Muscle of leg (tissue), 3 donors: ENCODE measurements at regions not wholly inside any gene's neighbourhood (a gene's known extent, or its start where the extent isn't known, plus 50 kb on each side); places are given as distances from the start of the nearest gene placed in this dataset.
A peak's percentile ranks its signal among the peaks of the same experiment; 100 is the strongest.

ENCODE experiments used
- DNase-seq: peaks from one replicate; pipeline ENCODE4 v3.0.0; 2013
- H3K27ac ChIP-seq: one replicate; pipeline ENCODE4 v1.5.1; 2013; ENCODE audit warnings: mild to moderate bottlenecking, low read length, control low read depth
- H3K27me3 ChIP-seq: one replicate; pipeline ENCODE4 v1.6.1; 2013; ENCODE audit warnings: low read length; ENCODE audit not compliant: control insufficient read depth, insufficient read depth
- H3K36me3 ChIP-seq: one replicate; pipeline ENCODE4 v1.6.1; 2013; ENCODE audit warnings: low read length; ENCODE audit not compliant: control insufficient read depth, insufficient read depth
- H3K4me1 ChIP-seq: one replicate; pipeline ENCODE4 v1.6.1; 2013; ENCODE audit warnings: low read length; ENCODE audit not compliant: control insufficient read depth, insufficient read depth
- H3K4me3 ChIP-seq: one replicate; pipeline ENCODE4 v1.5.1; 2013; ENCODE audit warnings: low read length, control low read depth
- H3K9me3 ChIP-seq: replicated peaks from 2 replicates; pipeline ENCODE4 v1.6.1; 2013; ENCODE audit warnings: low read depth, low read length; ENCODE audit not compliant: control insufficient read depth
- WGBS: methylation state at CpG from one replicate; pipeline ENCODE4 v1.1.5; 2013; ENCODE audit warnings: missing lambda C conversion rate; ENCODE audit not compliant: insufficient coverage; 5-methylcytosine and 5-hydroxymethylcytosine counted together

- DNase-seq, result no peak
- Histone ChIP-seq H3K4me3 (no peak overlapping the region), H3K4me1 (peaks cover 12% of the 10 kb centered on the region), H3K27me3 (no peaks in the 10 kb centered on the region), H3K36me3 (no peaks in the 10 kb centered on the region), H3K27ac (no peak overlapping the region), H3K9me3 (no peaks in the 10 kb centered on the region)
- 58% methylated on average over 4 of the region's 10 CpGs for WGBS
These were observed 63.7 kb upstream of the AMZ2 start for GRCh38 chr17:68184141-68184571.

- H3K4me1 ChIP-seq, result peaks cover 12% of the 10 kb centered on the region
- no peak overlapping the region for H3K4me3 ChIP-seq
- H3K9me3 ChIP-seq, result no peaks in the 10 kb centered on the region
- DNase-seq, result no peak
- H3K27me3 ChIP-seq, result peaks cover 2% of the 10 kb centered on the region
- H3K27ac ChIP-seq, result no peak overlapping the region
- no peaks in the 10 kb centered on the region for H3K36me3 ChIP-seq
- WGBS, result no CpG with 5 or more reads among the region's 4 CpGs
These were observed 62.9 kb upstream of the AMZ2 start for GRCh38 chr17:68184816-68185436.

DNA sequence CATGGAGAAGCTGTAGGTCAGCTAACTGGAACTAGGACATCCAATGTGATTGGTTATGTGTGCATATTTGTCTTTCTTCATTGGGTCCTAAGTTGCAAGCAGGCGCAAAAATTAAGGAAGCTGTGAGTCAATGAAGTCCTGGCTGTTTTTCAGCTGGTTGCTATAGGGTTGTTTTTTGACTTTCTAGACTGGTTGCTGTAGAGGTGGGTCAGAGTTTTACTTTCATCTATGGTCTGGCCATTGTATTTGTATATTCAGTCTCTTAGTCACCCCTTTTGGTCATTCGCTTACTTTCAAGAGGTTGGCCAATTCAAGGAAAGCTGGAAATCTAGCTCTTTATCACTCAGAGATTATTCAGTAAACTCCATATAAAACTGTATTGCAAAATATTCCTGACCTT is 62.0 kb upstream of the AMZ2 start:
- Histone ChIP-seq H3K4me3 (no peak overlapping the region), H3K9me3 (no peaks in the 10 kb centered on the region), H3K27me3 (peaks cover 4% of the 10 kb centered on the region), H3K36me3 (no peaks in the 10 kb centered on the region), H3K27ac (no peak overlapping the region), H3K4me1 (peaks cover 12% of the 10 kb centered on the region)
- 100% methylated on average over 1 of the region's 2 CpGs for WGBS
- no peak for DNase-seq

DNA sequence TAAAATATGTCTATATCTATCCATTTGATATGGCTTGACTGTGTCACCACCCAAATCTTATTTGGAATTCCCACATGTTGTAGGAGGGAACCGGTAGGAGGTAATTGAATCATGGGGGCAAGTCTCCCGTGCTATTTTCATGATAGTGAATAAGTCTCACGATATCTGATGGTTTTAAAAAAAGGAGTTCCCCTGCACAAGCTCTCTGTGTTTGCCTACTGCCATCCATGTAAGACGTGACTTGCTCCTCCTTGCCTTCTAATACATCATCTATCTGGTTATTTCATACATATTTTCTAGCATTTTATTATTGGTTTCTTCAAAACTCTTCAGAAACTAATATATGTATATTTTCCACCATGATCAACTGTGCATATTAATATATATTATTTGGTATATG is 57.3 kb upstream of the AMZ2 start:
- no CpG with 5 or more reads among the region's 4 CpGs for WGBS
- no peak for DNase-seq
- Histone ChIP-seq H3K9me3 (no peaks in the 10 kb centered on the region), H3K4me1 (no peaks in the 10 kb centered on the region), H3K27ac (no peak overlapping the region), H3K4me3 (no peak overlapping the region), H3K36me3 (no peaks in the 10 kb centered on the region), H3K27me3 (peaks cover 16% of the 10 kb centered on the region)

- WGBS, result 0% methylated on average over 16 of the region's 27 CpGs
- Histone ChIP-seq H3K36me3 (no peaks in the 10 kb centered on the region), H3K27ac (no peak overlapping the region), H3K27me3 (peaks cover 64% of the 10 kb centered on the region), H3K9me3 (no peaks in the 10 kb centered on the region), H3K4me1 (peaks cover 47% of the 10 kb centered on the region), H3K4me3 (peak overlapping the region; percentile 10)
- no peak for DNase-seq
These were observed 52.0 kb upstream of the AMZ2 start for GRCh38 chr17:68195667-68196393.

GRCh38 chr17:68196394-68197090 is 51.3 kb upstream of the AMZ2 start:
- Histone ChIP-seq H3K36me3 (no peaks in the 10 kb centered on the region), H3K27me3 (peaks cover 71% of the 10 kb centered on the region), H3K9me3 (no peaks in the 10 kb centered on the region), H3K27ac (no peak overlapping the region), H3K4me3 (peak overlapping the region; percentile 42), H3K4me1 (peaks cover 51% of the 10 kb centered on the region)
- DNase-seq, result no peak
- under 1% methylated on average over 42 of the region's 63 CpGs for WGBS

GRCh38 chr17:68197091-68197996 is 50.5 kb upstream of the AMZ2 start:
- Histone ChIP-seq H3K9me3 (no peaks in the 10 kb centered on the region), H3K4me1 (peaks cover 51% of the 10 kb centered on the region), H3K4me3 (peak overlapping the region; percentile 42), H3K36me3 (no peaks in the 10 kb centered on the region), H3K27me3 (peaks cover 72% of the 10 kb centered on the region), H3K27ac (no peak overlapping the region)
- under 1% methylated on average over 44 of the region's 53 CpGs for WGBS
- DNase-seq, result peak; percentile 53

DNA sequence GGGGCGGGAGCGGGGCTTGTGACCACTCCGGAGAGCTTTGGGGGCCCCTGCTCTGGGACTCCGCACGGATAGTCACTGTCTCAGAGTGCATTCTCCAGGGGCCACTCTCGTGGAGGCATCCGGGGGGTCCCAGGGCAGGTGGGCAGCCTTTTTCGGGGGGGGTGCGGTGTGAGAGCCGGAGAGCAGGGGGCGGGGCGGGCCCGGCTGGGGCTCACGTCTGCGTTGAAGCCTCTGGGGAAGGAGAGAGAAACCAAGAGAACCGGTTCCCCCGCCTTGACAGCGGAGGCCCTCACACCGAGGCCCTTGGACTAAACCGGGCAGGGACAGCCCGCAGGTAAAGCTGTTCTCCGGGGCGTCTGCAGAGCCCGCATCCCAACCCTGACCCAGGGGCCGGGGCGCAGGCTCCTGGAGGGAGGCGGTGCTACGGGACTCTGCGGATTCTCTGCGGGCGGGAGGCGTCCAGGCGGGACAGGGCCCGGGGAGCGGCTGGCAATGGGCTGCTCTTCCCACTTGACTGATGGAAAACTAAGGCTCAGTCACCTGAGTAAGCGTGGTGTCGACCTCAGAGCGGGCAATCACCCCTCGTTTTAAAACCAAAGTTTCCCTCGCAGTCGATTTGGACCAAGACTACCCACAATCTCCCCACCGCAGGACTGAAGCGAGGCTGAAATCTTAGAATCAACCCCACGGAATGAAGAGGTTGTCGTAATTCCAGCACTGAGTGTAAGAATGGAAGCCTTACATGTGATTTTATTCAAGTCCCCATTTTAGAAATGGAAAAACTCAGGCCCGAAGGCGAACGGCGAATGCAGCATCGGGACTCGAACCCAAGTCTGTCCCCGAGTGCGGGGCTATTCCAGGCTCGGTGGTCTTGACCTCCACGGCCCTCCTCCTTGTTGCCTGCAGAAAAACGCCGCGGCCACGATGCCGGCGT is 49.6 kb upstream of the AMZ2 start:
- no peak for DNase-seq
- H3K27me3 ChIP-seq, result peaks cover 74% of the 10 kb centered on the region
- H3K4me1 ChIP-seq, result peaks cover 51% of the 10 kb centered on the region
- no peaks in the 10 kb centered on the region for H3K9me3 ChIP-seq
- H3K36me3 ChIP-seq, result no peaks in the 10 kb centered on the region
- 7% methylated on average over 53 of the region's 61 CpGs for WGBS
- H3K27ac ChIP-seq, result no peak overlapping the region
- H3K4me3 ChIP-seq, result no peak overlapping the region
